H9 (cell line): ENCODE measurements at regions not wholly inside any gene's neighbourhood (a gene's known extent, or its start where the extent isn't known, plus 50 kb on each side); places are given as distances from the start of the nearest gene placed in this dataset.
"Not testable (repeated sequence)": the region's sequence is repeated elsewhere in the genome, so short reads cannot be mapped to it uniquely, and the experiment has no call there.

ENCODE experiments used
- DNase-seq: peaks from one replicate; pipeline ENCODE4 v3.0.0-alpha.2; 2017
- H2AFZ ChIP-seq: one replicate; pipeline ENCODE4 v1.6.1; 2013; ENCODE audit warnings: mild to moderate bottlenecking, low read length, control low read depth, moderate library complexity
- H2AK5ac ChIP-seq: 2 replicates; pipeline ENCODE4 v1.6.1; 2013; ENCODE audit warnings: low read length, control low read depth, mixed read lengths; ENCODE audit not compliant: insufficient read length
- H2BK120ac ChIP-seq: one replicate; pipeline ENCODE4 v1.6.1; 2013; ENCODE audit warnings: low read depth, mild to moderate bottlenecking, low read length, control low read depth, inconsistent platforms; ENCODE audit not compliant: poor library complexity, severe bottlenecking
- H2BK12ac ChIP-seq: 2 replicates; pipeline ENCODE4 v1.6.1; 2013; ENCODE audit warnings: low read length, control low read depth, mixed read lengths, low read depth; ENCODE audit not compliant: insufficient read length
- H2BK15ac ChIP-seq: 2 replicates; pipeline ENCODE4 v1.6.1; 2013; ENCODE audit warnings: low read depth, low read length, control low read depth
- H2BK20ac ChIP-seq: one replicate; pipeline ENCODE4 v1.6.1; 2013; ENCODE audit warnings: low read depth, mild to moderate bottlenecking, low read length, control low read depth, inconsistent platforms; ENCODE audit not compliant: poor library complexity, severe bottlenecking
- H2BK5ac ChIP-seq: 2 replicates; pipeline ENCODE4 v1.6.1; 2013; ENCODE audit warnings: low read length, control low read depth, mixed read lengths; ENCODE audit not compliant: insufficient read length
- H3K14ac ChIP-seq: 2 replicates; pipeline ENCODE4 v1.6.1; 2013; ENCODE audit warnings: low read length, control low read depth; ENCODE audit not compliant: insufficient read depth
- H3K18ac ChIP-seq: 2 replicates; pipeline ENCODE4 v1.6.1; 2013; ENCODE audit warnings: low read depth, mild to moderate bottlenecking, mixed read lengths, low read length, control low read depth; ENCODE audit not compliant: insufficient read length
- H3K23ac ChIP-seq: 2 replicates; pipeline ENCODE4 v1.6.1; 2013; ENCODE audit warnings: low read length, control low read depth, mixed read lengths, low read depth; ENCODE audit not compliant: insufficient read length
- H3K23me2 ChIP-seq: 2 replicates; pipeline ENCODE4 v1.6.1; 2013; ENCODE audit warnings: low read depth, mild to moderate bottlenecking, mixed read lengths, low read length, control low read depth; ENCODE audit not compliant: insufficient read length, poor library complexity, severe bottlenecking
- H3K27ac ChIP-seq: 2 replicates; pipeline ENCODE4 v1.5.1; 2013; ENCODE audit warnings: low read length, control low read depth, mixed read lengths, low read depth; ENCODE audit not compliant: insufficient read length
- H3K27me3 ChIP-seq: 2 replicates; pipeline ENCODE4 v1.6.1; 2013; ENCODE audit warnings: low read length, control low read depth, inconsistent platforms; ENCODE audit not compliant: insufficient read depth
- H3K4ac ChIP-seq: 2 replicates; pipeline ENCODE4 v1.6.1; 2013; ENCODE audit warnings: low read depth, mild to moderate bottlenecking, control low read depth, inconsistent platforms, low read length, moderate library complexity
- H3K4me1 ChIP-seq: 2 replicates; pipeline ENCODE4 v1.6.1; 2013; ENCODE audit warnings: low read length, control low read depth, inconsistent platforms; ENCODE audit not compliant: insufficient read depth
- H3K4me2 ChIP-seq: 2 replicates; pipeline ENCODE4 v1.6.1; 2013; ENCODE audit warnings: low read length, control low read depth, mixed read lengths; ENCODE audit not compliant: insufficient read length, insufficient read depth
- H3K56ac ChIP-seq: 2 replicates; pipeline ENCODE4 v1.6.1; 2013; ENCODE audit warnings: low read depth, mild to moderate bottlenecking, mixed read lengths, low read length, control low read depth; ENCODE audit not compliant: insufficient read length
- H3K79me1 ChIP-seq: 2 replicates; pipeline ENCODE4 v1.6.1; 2013; ENCODE audit warnings: low read depth, mild to moderate bottlenecking, moderate library complexity, low read length, control low read depth, inconsistent platforms; ENCODE audit not compliant: insufficient read depth, poor library complexity, severe bottlenecking
- H3K79me2 ChIP-seq: 2 replicates; pipeline ENCODE4 v1.6.1; 2013; ENCODE audit warnings: low read length, control low read depth, inconsistent platforms; ENCODE audit not compliant: insufficient read depth
- H3K9ac ChIP-seq: 2 replicates; pipeline ENCODE4 v1.6.1; 2013; ENCODE audit warnings: low read length, control low read depth, mixed read lengths; ENCODE audit not compliant: insufficient read length; ENCODE audit errors: extremely low read depth
- H3K9me3 ChIP-seq: one replicate; pipeline ENCODE4 v1.6.1; 2013; ENCODE audit warnings: low read depth, low read length, inconsistent platforms; ENCODE audit not compliant: control insufficient read depth
- H3T11ph ChIP-seq: one replicate; pipeline ENCODE4 v1.6.1; 2013; ENCODE audit warnings: mild to moderate bottlenecking, low read length, control low read depth, inconsistent platforms
- H4K20me1 ChIP-seq: one replicate; pipeline ENCODE4 v1.6.1; 2013; ENCODE audit not compliant: control insufficient read depth, insufficient read length, insufficient read depth
- H4K5ac ChIP-seq: 2 replicates; pipeline ENCODE4 v1.6.1; 2013; ENCODE audit warnings: low read depth, mild to moderate bottlenecking, mixed read lengths, low read length, control low read depth; ENCODE audit not compliant: insufficient read length
- H4K8ac ChIP-seq: replicated peaks from 2 replicates; pipeline ENCODE4 v1.6.1; 2013; ENCODE audit warnings: low read length, control low read depth, mixed read lengths, low read depth; ENCODE audit not compliant: insufficient read length
- H4K91ac ChIP-seq: 2 replicates; pipeline ENCODE4 v1.6.1; 2013; ENCODE audit warnings: low read depth, mild to moderate bottlenecking, moderate library complexity, mixed read lengths, low read length, control low read depth; ENCODE audit not compliant: insufficient read length
- H3K27ac Mint-ChIP-seq, 3 experiments: 2 replicates in 2 of 3; 3 replicates in 1 of 3; pipeline ENCODE4 v1.8.0; 2020 to 2021; ENCODE audit warnings: mixed read lengths in 3 of 3, mild to moderate bottlenecking in 1 of 3, moderate library complexity in 1 of 3
- H3K27me3 Mint-ChIP-seq: 2 replicates; pipeline ENCODE4 v1.8.0; 2021; ENCODE audit warnings: low read depth, mild to moderate bottlenecking, moderate library complexity, mixed read lengths
- H3K36me3 Mint-ChIP-seq, 3 experiments: 2 replicates in 2 of 3; 3 replicates in 1 of 3; pipeline ENCODE4 v1.8.0; 2020 to 2021; ENCODE audit warnings: low read depth in 3 of 3, mixed read lengths in 3 of 3; ENCODE audit not compliant: insufficient read depth in 1 of 3
- H3K4me1 Mint-ChIP-seq, 2 experiments: 2 replicates each; pipeline ENCODE4 v1.8.0; 2020; ENCODE audit warnings: mixed read lengths in 2 of 2
- H3K4me3 Mint-ChIP-seq, 2 experiments: 2 replicates in 1 of 2; 3 replicates in 1 of 2; pipeline ENCODE4 v1.8.0; 2020 to 2021; ENCODE audit warnings: mild to moderate bottlenecking in 2 of 2, mixed read lengths in 2 of 2, moderate library complexity in 1 of 2
- H3K9me3 Mint-ChIP-seq, 2 experiments: 2 replicates in 1 of 2; 3 replicates in 1 of 2; pipeline ENCODE4 v1.8.0; 2020; ENCODE audit warnings: mild to moderate bottlenecking in 2 of 2, mixed read lengths in 2 of 2, moderate library complexity in 1 of 2
- CTCF ChIP-seq: fragments of 200-600 bp; sonication (generic); conservative IDR thresholded peaks from 3 replicates; pipeline ENCODE4 v1.8.0; 2021; ENCODE audit warnings: antibody characterized with exemption, mild to moderate bottlenecking
- WGBS: extraction: QIAGEN DNeasy Blood & Tissue Kit; methylation state at CpG from one replicate; pipeline ENCODE4 v1.1.7; 2013; ENCODE audit warnings: missing lambda C conversion rate, low lambda C conversion rate, mixed read lengths; ENCODE audit not compliant: insufficient read length; ENCODE audit errors: extremely low coverage; 5-methylcytosine and 5-hydroxymethylcytosine counted together

GRCh38 chr10:100664316-100665149, 80.8 kb upstream of the PAX2 start:
- no peaks in the 10 kb centered on the region for H3K23me2 ChIP-seq
- H3K4me2 ChIP-seq, result no peak overlapping the region
- no peak overlapping the region for H2BK15ac ChIP-seq
- no peaks in the 10 kb centered on the region for H3K36me3 Mint-ChIP-seq
- no peaks in the 10 kb centered on the region for H3K79me1 ChIP-seq
- no peak overlapping the region for H3K18ac ChIP-seq
- H4K8ac ChIP-seq, result no peak overlapping the region
- H2BK5ac ChIP-seq, result no peak overlapping the region
- no peak overlapping the region for H2BK12ac ChIP-seq
- no peak overlapping the region for H4K91ac ChIP-seq
- H3K9ac ChIP-seq, result no peak overlapping the region
- no peaks in the 10 kb centered on the region for H3K9me3 ChIP-seq
- H3K4me3 Mint-ChIP-seq, result no peak overlapping the region
- H3K27me3 ChIP-seq, result peaks cover 9% of the 10 kb centered on the region; the same call in 1 of the 2 replicates
- H4K20me1 ChIP-seq, result no peaks in the 10 kb centered on the region
- H3K4me1 Mint-ChIP-seq, result peaks cover 28 to 42% of the 10 kb centered on the region in 2 experiments
- H3K4me1 ChIP-seq, result peaks cover 5% of the 10 kb centered on the region; the same call in 1 of the 2 replicates
- no peak overlapping the region for H2AK5ac ChIP-seq
- no peak overlapping the region for H2BK20ac ChIP-seq
- peak overlapping the region in 1 of 3 experiments; percentile 7; a peak in 1 of 7 replicates for H3K27ac Mint-ChIP-seq
- no peaks in the 10 kb centered on the region; a peak in 1 of 5 replicates for H3K9me3 Mint-ChIP-seq
- no peak overlapping the region for H3K4ac ChIP-seq
- no peaks in the 10 kb centered on the region for H3K79me2 ChIP-seq
- no peak overlapping the region for H4K5ac ChIP-seq
- no peak overlapping the region for H2BK120ac ChIP-seq
- H3K14ac ChIP-seq, result no peak overlapping the region
- H2AFZ ChIP-seq, result no peak overlapping the region
- no peak for TF ChIP-seq CTCF
- DNase-seq, result no peak
- no peak overlapping the region for H3T11ph ChIP-seq
- H3K56ac ChIP-seq, result no peak overlapping the region
- H3K27me3 Mint-ChIP-seq, result peaks cover 97% of the 10 kb centered on the region
- H3K27ac ChIP-seq, result no peak overlapping the region
- no CpG with 5 or more reads among the region's 6 CpGs for WGBS
- no peak overlapping the region for H3K23ac ChIP-seq

- H3K4me2 ChIP-seq, H3K56ac ChIP-seq, H4K8ac ChIP-seq, H4K20me1 ChIP-seq, H3K4me1 ChIP-seq, H3K36me3 Mint-ChIP-seq, H4K5ac ChIP-seq, H2BK20ac ChIP-seq, H3K79me1 ChIP-seq, H3K9me3 Mint-ChIP-seq, H3K23ac ChIP-seq, H3K27ac ChIP-seq, H3K18ac ChIP-seq, H3K4ac ChIP-seq, H3K4me3 Mint-ChIP-seq, DNase-seq, H3K79me2 ChIP-seq, H2BK12ac ChIP-seq, H3K23me2 ChIP-seq, H2AK5ac ChIP-seq, H3K14ac ChIP-seq, H3K9ac ChIP-seq, H2BK120ac ChIP-seq, H4K91ac ChIP-seq, H2BK15ac ChIP-seq, H3K9me3 ChIP-seq, H2BK5ac ChIP-seq, H3T11ph ChIP-seq, H3K27me3 ChIP-seq, H2AFZ ChIP-seq, H3K27ac Mint-ChIP-seq: not testable (repeated sequence)
- Mint-ChIP-seq H3K27me3 (peaks cover 95% of the 10 kb centered on the region), H3K4me1 (peaks cover 22 to 35% of the 10 kb centered on the region in 2 experiments)
- no CpG with 5 or more reads among the region's 2 CpGs for WGBS
Observed at GRCh38 chr10:100666634-100667033, 78.7 kb upstream of the PAX2 start.
